PC-9 (cell line): ENCODE measurements at regions not wholly inside any gene's neighbourhood (a gene's known extent, or its start where the extent isn't known, plus 50 kb on each side); places are given as distances from the start of the nearest gene placed in this dataset.

Source experiments
- BruUV-seq: library from RNA; stranded (reverse); fragments of 400-500 nt; replicated peaks from 2 replicates; lab custom pipeline; 2021; lab: Mats Ljungman, UMichigan
- CTCF ChIA-PET: fragments of 300-600 bp; sonication (Branson Sonifier 250); formaldehyde crosslinking; loops from one replicate; lab custom pipeline; 2022; ENCODE audit warnings: antibody characterized with exemption; lab: Charles Lee
- POLR2A ChIA-PET: fragments of 300-600 bp; sonication (Branson Sonifier 250); formaldehyde crosslinking; loops from one replicate; lab custom pipeline; 2022; ENCODE audit warnings: antibody characterized with exemption; ENCODE audit not compliant: unreplicated experiment; lab: Charles Lee
- DNase-seq, 2 experiments: peaks; one replicate each; pipeline versions ENCODE4 v3.0.0 to v3.0.0-alpha.2; 2015 to 2022; ENCODE audit warnings: mixed read lengths in 1 of 2
- H2AFZ ChIP-seq: fragments of 200-600 bp; sonication (generic); 2 replicates; pipeline ENCODE4 v1.8.1; 2017; ENCODE audit warnings: antibody characterized with exemption
- H3F3A ChIP-seq: fragments of 200-600 bp; sonication (generic); 2 replicates; pipeline ENCODE4 v1.8.1; 2017; ENCODE audit warnings: antibody characterized with exemption, mild to moderate bottlenecking, low read depth; ENCODE audit not compliant: insufficient read depth
- H3K27ac ChIP-seq: fragments of 200-600 bp; sonication (generic); 2 replicates; pipeline ENCODE4 v1.6.1; 2016; ENCODE audit warnings: mixed run types
- H3K27me3 ChIP-seq: fragments of 200-600 bp; sonication (generic); 2 replicates; pipeline ENCODE4 v1.6.1; 2016; ENCODE audit warnings: low read depth, mixed run types; ENCODE audit not compliant: insufficient read depth
- H3K36me3 ChIP-seq: fragments of 200-600 bp; sonication (generic); 2 replicates; pipeline ENCODE4 v1.6.1; 2016; ENCODE audit warnings: low read depth, mixed run types
- H3K4me1 ChIP-seq: fragments of 200-600 bp; sonication (generic); replicated peaks from 2 replicates; pipeline ENCODE4 v1.6.1; 2016; ENCODE audit warnings: mixed run types; ENCODE audit not compliant: insufficient read depth
- H3K4me2 ChIP-seq: fragments of 200-600 bp; sonication (generic); 2 replicates; pipeline ENCODE4 v1.6.1; 2017; ENCODE audit warnings: mixed run types
- H3K4me3 ChIP-seq: fragments of 200-600 bp; sonication (generic); 2 replicates; pipeline ENCODE4 v1.6.1; 2016; ENCODE audit warnings: mixed run types
- H3K79me2 ChIP-seq: fragments of 200-600 bp; sonication (generic); 2 replicates; pipeline ENCODE4 v1.6.1; 2017; ENCODE audit warnings: low read depth, mixed run types
- H3K9me2 ChIP-seq: fragments of 200-600 bp; sonication (generic); 2 replicates; pipeline ENCODE4 v1.8.1; 2017; ENCODE audit warnings: mild to moderate bottlenecking; ENCODE audit not compliant: insufficient read depth
- H3K9me3 ChIP-seq: fragments of 200-600 bp; sonication (generic); 2 replicates; pipeline ENCODE4 v1.8.1; 2016; ENCODE audit warnings: low read depth; ENCODE audit not compliant: insufficient read depth
- H4K20me1 ChIP-seq: fragments of 200-600 bp; sonication (generic); 2 replicates; pipeline ENCODE4 v1.8.1; 2017; ENCODE audit not compliant: insufficient read depth
- EZH2 ChIP-seq: fragments of 200-600 bp; sonication (generic); IDR thresholded peaks from 2 replicates; pipeline ENCODE4 v1.8.0; 2017; ENCODE audit warnings: antibody characterized with exemption, low read depth
- intact Hi-C: fragments of 100-400 bp; cut with micrococcal nuclease; formaldehyde crosslinking; loops from one replicate; pipeline ENCODE4 v1.10.0; 2022; ENCODE audit not compliant: unreplicated experiment
- TF ChIP-seq, protein P1 (sequence below): fragments of 200-600 bp; sonication (generic); conservative IDR thresholded peaks from 2 replicates; pipeline ENCODE4 v1.6.1; 2017; ENCODE audit warnings: mixed run types, antibody characterized with exemption, mild to moderate bottlenecking, moderate library complexity

DNA sequence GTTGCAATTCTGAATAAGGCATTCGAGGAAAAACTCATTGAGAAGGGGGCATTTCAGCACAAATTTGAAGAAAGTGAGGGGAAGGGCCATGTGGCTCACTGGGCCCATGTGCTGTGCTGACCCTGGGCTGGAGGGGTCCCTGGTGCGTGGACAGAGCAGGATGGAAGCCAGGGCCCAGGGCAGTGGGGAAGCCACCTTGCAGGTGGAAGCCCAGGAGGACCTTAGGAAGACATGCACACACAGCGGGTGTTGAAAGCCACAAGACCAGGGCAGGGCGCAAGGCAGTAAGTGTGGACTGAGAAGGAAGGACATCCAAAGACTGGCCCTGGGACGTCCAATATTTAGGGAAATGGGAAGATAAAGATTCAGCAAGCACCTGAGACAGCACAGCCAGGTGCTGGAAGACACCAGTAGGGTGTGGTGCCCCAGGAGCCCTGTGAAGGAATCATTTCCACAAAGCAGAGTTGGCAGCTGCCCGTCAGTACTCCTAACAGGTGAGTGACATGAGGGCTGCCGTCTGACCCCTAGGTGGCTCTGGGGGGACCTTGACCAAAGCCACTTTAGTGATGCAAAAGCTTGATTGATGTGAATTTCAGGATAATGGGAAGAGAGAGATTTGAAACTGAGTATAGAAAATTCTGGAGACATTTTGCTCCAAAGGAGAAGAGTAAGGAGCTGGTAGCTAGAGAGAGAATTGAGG lies 254.4 kb upstream of the EXOC2 start:
- H3K4me2 ChIP-seq: no peak overlapping the region
- BruUV-seq: no TSS peak
- H2AFZ ChIP-seq: no peak overlapping the region
- no peak overlapping the region for H3K27ac ChIP-seq
- H4K20me1 ChIP-seq: no peaks in the 10 kb centered on the region
- ChIA-PET POLR2A (no interaction called here), CTCF (no interaction called here)
- DNase-seq: no peak
- H3K9me3 ChIP-seq: no peaks in the 10 kb centered on the region
- TF ChIP-seq, protein P1, sequence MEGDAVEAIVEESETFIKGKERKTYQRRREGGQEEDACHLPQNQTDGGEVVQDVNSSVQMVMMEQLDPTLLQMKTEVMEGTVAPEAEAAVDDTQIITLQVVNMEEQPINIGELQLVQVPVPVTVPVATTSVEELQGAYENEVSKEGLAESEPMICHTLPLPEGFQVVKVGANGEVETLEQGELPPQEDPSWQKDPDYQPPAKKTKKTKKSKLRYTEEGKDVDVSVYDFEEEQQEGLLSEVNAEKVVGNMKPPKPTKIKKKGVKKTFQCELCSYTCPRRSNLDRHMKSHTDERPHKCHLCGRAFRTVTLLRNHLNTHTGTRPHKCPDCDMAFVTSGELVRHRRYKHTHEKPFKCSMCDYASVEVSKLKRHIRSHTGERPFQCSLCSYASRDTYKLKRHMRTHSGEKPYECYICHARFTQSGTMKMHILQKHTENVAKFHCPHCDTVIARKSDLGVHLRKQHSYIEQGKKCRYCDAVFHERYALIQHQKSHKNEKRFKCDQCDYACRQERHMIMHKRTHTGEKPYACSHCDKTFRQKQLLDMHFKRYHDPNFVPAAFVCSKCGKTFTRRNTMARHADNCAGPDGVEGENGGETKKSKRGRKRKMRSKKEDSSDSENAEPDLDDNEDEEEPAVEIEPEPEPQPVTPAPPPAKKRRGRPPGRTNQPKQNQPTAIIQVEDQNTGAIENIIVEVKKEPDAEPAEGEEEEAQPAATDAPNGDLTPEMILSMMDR: no peak
- no peak for TF ChIP-seq EZH2
- no peaks in the 10 kb centered on the region for H3K79me2 ChIP-seq
- no peaks in the 10 kb centered on the region for H3F3A ChIP-seq
- H3K36me3 ChIP-seq: no peaks in the 10 kb centered on the region
- H3K4me1 ChIP-seq: no peaks in the 10 kb centered on the region
- intact Hi-C loops: no loop called here
- H3K4me3 ChIP-seq: no peak overlapping the region
- no peaks in the 10 kb centered on the region for H3K9me2 ChIP-seq
- no peaks in the 10 kb centered on the region for H3K27me3 ChIP-seq

DNA sequence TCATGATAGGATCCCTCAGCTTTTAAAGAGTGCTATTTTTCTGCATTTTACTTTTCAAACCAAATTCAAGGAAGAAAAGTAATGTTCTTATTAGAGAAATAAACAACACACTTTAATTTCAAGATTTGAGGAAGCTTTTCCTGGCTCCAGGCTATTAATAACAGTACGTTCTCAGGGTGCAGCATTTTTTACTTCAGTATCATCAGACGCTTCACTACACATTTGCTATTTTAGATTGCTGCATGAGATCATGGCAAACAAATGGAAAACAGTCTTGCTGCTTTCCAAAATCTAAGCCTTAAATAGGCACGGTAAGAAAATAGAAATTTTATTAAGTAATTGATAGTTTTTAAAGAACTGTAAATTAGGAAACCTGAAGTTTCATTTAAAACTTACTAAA lies 253.6 kb upstream of the EXOC2 start:
- no TSS peak for BruUV-seq
- H3K9me2 ChIP-seq: no peaks in the 10 kb centered on the region
- H3K36me3 ChIP-seq: no peaks in the 10 kb centered on the region
- DNase-seq: no peak
- no peaks in the 10 kb centered on the region for H3K79me2 ChIP-seq
- no peak overlapping the region for H3K27ac ChIP-seq
- TF ChIP-seq, protein P1: no peak
- TF ChIP-seq EZH2: no peak
- no peaks in the 10 kb centered on the region for H3K27me3 ChIP-seq
- intact Hi-C loops: no loop called here
- ChIA-PET POLR2A (no interaction called here), CTCF (no interaction called here)
- no peaks in the 10 kb centered on the region for H3F3A ChIP-seq
- H3K4me2 ChIP-seq: no peak overlapping the region
- H3K4me3 ChIP-seq: no peak overlapping the region
- H3K4me1 ChIP-seq: no peaks in the 10 kb centered on the region
- H4K20me1 ChIP-seq: no peaks in the 10 kb centered on the region
- H2AFZ ChIP-seq: no peak overlapping the region
- no peaks in the 10 kb centered on the region for H3K9me3 ChIP-seq

DNA sequence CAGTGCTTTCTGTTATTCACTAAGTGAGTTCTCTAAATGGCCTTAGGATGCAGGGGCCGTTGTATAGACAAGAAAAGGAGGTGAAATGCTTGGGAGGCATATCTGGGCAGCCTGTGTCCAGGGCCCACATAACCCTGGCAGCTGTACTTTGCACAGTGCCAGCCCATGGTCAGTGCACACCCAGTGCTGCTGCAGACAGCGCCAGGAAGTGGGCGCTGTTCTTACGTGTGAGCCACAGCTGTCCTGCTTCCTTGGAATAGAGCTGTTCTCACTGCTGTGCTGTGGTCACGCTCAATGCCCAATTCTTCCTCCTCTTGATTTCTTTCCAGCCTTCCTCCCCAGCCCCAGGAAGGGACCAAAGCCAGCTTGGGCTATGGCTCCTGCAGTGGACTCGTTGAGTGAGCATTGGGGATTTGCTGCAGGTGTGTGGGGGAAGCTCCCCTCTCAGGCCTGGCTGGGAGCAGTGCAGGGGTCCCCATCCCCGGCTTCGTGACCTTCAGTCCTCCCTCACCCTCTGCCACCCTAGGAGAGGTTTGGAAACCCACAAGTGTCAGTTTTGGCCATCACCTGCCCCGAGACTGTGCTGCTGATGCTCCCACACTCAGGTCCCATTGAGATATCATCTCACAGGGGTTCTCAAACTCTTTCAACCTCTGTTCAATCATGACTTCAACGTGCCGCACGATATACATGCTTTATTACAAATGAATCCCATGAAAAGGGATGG lies 246.8 kb upstream of the EXOC2 start:
- Histone ChIP-seq H3K4me2 (no peak overlapping the region), H3K27me3 (no peaks in the 10 kb centered on the region), H3K27ac (no peak overlapping the region), H3K4me3 (no peak overlapping the region), H3K79me2 (no peaks in the 10 kb centered on the region), H3K9me2 (no peaks in the 10 kb centered on the region), H3F3A (no peaks in the 10 kb centered on the region), H3K4me1 (0 out of 2 replicates have a peak, but pooled peaks cover 6% of the 10 kb centered on the region), H2AFZ (no peak overlapping the region), H3K9me3 (no peaks in the 10 kb centered on the region), H3K36me3 (no peaks in the 10 kb centered on the region), H4K20me1 (no peaks in the 10 kb centered on the region)
- no peak for DNase-seq
- POLR2A ChIA-PET: no interaction called here
- intact Hi-C loops: no loop called here
- TF ChIP-seq, protein P1: no peak
- CTCF ChIA-PET: no interaction called here
- BruUV-seq: no TSS peak
